ENCODE measurements at regions not wholly inside any gene's neighbourhood (a gene's known extent, or its start where the extent isn't known, plus 50 kb on each side); places are given as distances from the start of the nearest gene placed in this dataset.

GRCh38 chr2:6103372-6103771, 411.2 kb downstream of the SOX11 start:
- no peak for DNase-seq
- Histone ChIP-seq H3K27me3 (no peaks in the 10 kb centered on the region), H3K9me3 (no peaks in the 10 kb centered on the region), H3K27ac (no peak overlapping the region), H3K36me3 (no peaks in the 10 kb centered on the region), H3K4me3 (no peak overlapping the region), H3K4me1 (no peaks in the 10 kb centered on the region)
- TF ChIP-seq CTCF (IDR thresholded peaks at IDR 0.05) = no peak
- intact Hi-C loops (cut with DNase I) = no loop called here
- no peak for ATAC-seq

GRCh38 chr2:6103949-6104348, 411.8 kb downstream of the SOX11 start:
- Histone ChIP-seq H3K4me3 (no peak overlapping the region), H3K9me3 (no peaks in the 10 kb centered on the region), H3K36me3 (no peaks in the 10 kb centered on the region), H3K27me3 (no peaks in the 10 kb centered on the region), H3K4me1 (no peaks in the 10 kb centered on the region), H3K27ac (no peak overlapping the region)
- no peak for DNase-seq
- TF ChIP-seq CTCF (IDR thresholded peaks at IDR 0.05) = no peak
- ATAC-seq = no peak
- intact Hi-C loops (cut with DNase I) = no loop called here

- no peaks in the 10 kb centered on the region for H3K36me3 ChIP-seq
- DNase-seq = no peak
- no peaks in the 10 kb centered on the region for H3K27me3 ChIP-seq
- ATAC-seq = no peak
- TF ChIP-seq CTCF (IDR thresholded peaks at IDR 0.05) = no peak
- H3K4me1 ChIP-seq = no peaks in the 10 kb centered on the region
- intact Hi-C loops (cut with DNase I) = no loop called here
- H3K27ac ChIP-seq = no peak overlapping the region
- H3K9me3 ChIP-seq = no peaks in the 10 kb centered on the region
- no peak overlapping the region for H3K4me3 ChIP-seq
Observed at GRCh38 chr2:6107290-6107689, 415.1 kb downstream of the SOX11 start.

- Histone ChIP-seq H3K27ac (no peak overlapping the region), H3K27me3 (no peaks in the 10 kb centered on the region), H3K4me1 (no peaks in the 10 kb centered on the region), H3K36me3 (no peaks in the 10 kb centered on the region), H3K4me3 (no peak overlapping the region), H3K9me3 (no peaks in the 10 kb centered on the region)
- DNase-seq = no peak
- intact Hi-C loops (cut with DNase I) = no loop called here
- ATAC-seq = no peak
- no peak for TF ChIP-seq CTCF (IDR thresholded peaks at IDR 0.05)
Observed at GRCh38 chr2:6109831-6110230, 417.6 kb downstream of the SOX11 start.

GRCh38 chr2:6111781-6112261, 419.6 kb downstream of the SOX11 start:
- no peaks in the 10 kb centered on the region for H3K9me3 ChIP-seq
- no peaks in the 10 kb centered on the region for H3K36me3 ChIP-seq
- H3K4me3 ChIP-seq = no peak overlapping the region
- H3K4me1 ChIP-seq = no peaks in the 10 kb centered on the region
- TF ChIP-seq CTCF (IDR thresholded peaks at IDR 0.05) = no peak
- no peaks in the 10 kb centered on the region for H3K27me3 ChIP-seq
- DNase-seq (no peak), ATAC-seq (no peak)
- H3K27ac ChIP-seq = no peak overlapping the region
- intact Hi-C loops (cut with DNase I) = no loop called here

GRCh38 chr2:6113786-6114185, 421.6 kb downstream of the SOX11 start:
- TF ChIP-seq CTCF (IDR thresholded peaks at IDR 0.05) = no peak
- Histone ChIP-seq H3K4me3 (no peak overlapping the region), H3K9me3 (no peaks in the 10 kb centered on the region), H3K4me1 (no peaks in the 10 kb centered on the region), H3K27ac (no peak overlapping the region), H3K36me3 (no peaks in the 10 kb centered on the region), H3K27me3 (no peaks in the 10 kb centered on the region)
- intact Hi-C loops (cut with DNase I) = no loop called here
- DNase-seq (no peak), ATAC-seq (no peak)
